ENCODE measurements at regions not wholly inside any gene's neighbourhood (a gene's known extent, or its start where the extent isn't known, plus 50 kb on each side); places are given as distances from the start of the nearest gene placed in this dataset.

DNA sequence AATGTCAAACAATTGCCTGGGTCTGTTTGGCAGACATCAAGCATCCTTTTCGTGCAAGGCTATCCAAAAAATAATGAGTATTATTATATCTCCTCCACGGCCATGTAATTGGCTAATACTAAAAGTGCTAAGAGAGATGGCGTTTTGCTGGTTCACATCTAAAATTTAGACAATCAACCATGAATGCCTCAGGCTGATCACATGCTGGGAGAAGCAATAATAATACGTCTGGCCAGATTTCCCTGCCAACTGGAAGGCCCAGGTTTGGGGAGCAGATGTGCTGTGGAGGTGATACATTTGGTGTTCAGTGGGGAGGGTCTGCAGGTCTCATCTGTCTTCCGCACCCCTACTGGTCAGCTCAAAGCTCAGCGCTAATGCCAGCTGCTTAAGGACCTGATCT lies 60.3 kb upstream of the CREB1 start:
- H3K4me1 Mint-ChIP-seq = peaks cover 29% of the 10 kb centered on the region
- no peak overlapping the region for H3K4me3 Mint-ChIP-seq
- H3K27ac Mint-ChIP-seq = no peak overlapping the region
- H3K27me3 Mint-ChIP-seq (ENCODE audit: low read depth) = no peaks in the 10 kb centered on the region
- TF ChIP-seq, protein P1, sequence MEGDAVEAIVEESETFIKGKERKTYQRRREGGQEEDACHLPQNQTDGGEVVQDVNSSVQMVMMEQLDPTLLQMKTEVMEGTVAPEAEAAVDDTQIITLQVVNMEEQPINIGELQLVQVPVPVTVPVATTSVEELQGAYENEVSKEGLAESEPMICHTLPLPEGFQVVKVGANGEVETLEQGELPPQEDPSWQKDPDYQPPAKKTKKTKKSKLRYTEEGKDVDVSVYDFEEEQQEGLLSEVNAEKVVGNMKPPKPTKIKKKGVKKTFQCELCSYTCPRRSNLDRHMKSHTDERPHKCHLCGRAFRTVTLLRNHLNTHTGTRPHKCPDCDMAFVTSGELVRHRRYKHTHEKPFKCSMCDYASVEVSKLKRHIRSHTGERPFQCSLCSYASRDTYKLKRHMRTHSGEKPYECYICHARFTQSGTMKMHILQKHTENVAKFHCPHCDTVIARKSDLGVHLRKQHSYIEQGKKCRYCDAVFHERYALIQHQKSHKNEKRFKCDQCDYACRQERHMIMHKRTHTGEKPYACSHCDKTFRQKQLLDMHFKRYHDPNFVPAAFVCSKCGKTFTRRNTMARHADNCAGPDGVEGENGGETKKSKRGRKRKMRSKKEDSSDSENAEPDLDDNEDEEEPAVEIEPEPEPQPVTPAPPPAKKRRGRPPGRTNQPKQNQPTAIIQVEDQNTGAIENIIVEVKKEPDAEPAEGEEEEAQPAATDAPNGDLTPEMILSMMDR (IDR thresholded peaks at IDR 0.05; ENCODE audit: unreplicated experiment in 3 of 3) = no peak
- H3K36me3 Mint-ChIP-seq (ENCODE audit: low read depth) = no peaks in the 10 kb centered on the region
- no peaks in the 10 kb centered on the region for H3K9me3 Mint-ChIP-seq

DNA sequence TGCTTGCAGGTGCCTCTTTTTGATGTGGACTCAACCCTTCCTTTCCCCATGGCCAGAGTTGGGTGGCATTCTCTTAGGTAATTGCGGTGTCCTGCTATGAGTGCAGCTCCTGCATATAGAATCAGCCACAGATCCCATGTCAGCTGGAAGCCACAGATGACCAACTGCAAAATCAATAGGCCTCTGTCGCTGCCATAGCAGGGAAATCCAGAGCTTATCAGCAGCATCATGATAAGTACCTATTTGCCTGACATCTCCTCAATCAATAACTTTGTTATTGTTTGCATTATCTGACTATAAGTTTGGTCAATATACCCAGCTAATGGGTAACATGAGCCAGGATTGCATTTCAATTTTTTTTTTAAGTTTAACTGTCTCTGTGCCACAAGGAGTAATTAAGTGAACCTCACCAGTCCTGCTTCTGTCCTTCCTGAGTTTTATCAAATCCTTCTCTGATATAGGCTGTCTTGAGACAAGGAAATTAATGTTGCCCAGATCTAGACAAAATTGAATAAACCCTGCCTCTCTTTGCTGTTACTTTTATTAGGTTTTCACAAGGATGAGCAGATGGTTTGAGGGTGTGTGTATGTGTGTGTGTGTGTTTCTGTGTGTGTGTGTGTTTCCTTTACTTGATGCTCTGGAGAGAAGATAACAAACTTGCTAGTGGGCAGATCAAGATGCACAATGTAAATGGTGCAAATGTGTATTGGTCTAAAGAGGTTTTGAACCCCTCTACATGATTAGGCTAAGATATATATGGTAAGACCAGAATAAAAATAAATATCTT lies 59.6 kb upstream of the CREB1 start:
- Mint-ChIP-seq H3K27ac (peak overlapping the region in 1 of 3 experiments; percentile 11), H3K4me3 (no peak overlapping the region), H3K36me3 (ENCODE audit: low read depth) (no peaks in the 10 kb centered on the region), H3K4me1 (peaks cover 35% of the 10 kb centered on the region), H3K9me3 (no peaks in the 10 kb centered on the region), H3K27me3 (ENCODE audit: low read depth) (no peaks in the 10 kb centered on the region)
- TF ChIP-seq, protein P1 (IDR thresholded peaks at IDR 0.05; ENCODE audit: unreplicated experiment in 3 of 3) = no peak

DNA sequence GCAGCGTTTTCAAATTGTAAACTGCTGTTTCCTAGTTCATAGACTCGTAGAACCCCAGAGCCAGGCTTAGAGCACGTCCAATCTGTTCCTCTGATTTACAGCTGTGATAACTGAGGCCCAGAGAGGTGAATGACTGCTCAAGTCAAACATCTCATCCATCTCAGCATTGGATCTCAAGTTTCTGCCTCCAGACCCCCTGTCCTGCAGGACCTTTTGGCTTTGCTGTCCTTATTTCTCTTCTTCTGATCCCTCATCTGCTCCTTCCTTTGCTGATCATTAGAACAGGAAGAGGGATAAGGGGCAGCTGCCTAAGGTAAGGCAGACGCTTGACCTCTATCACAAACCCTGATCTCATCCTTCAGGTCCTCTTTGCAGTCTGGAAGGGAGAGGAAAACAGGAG lies 58.5 kb upstream of the CREB1 start:
- Mint-ChIP-seq H3K9me3 (no peaks in the 10 kb centered on the region), H3K4me1 (peaks cover 37% of the 10 kb centered on the region), H3K4me3 (no peak overlapping the region), H3K27ac (peak overlapping the region in 1 of 3 experiments; percentile 26), H3K27me3 (ENCODE audit: low read depth) (no peaks in the 10 kb centered on the region), H3K36me3 (ENCODE audit: low read depth) (no peaks in the 10 kb centered on the region)
- TF ChIP-seq, protein P1 (IDR thresholded peaks at IDR 0.05; ENCODE audit: unreplicated experiment in 3 of 3) = no peak

DNA sequence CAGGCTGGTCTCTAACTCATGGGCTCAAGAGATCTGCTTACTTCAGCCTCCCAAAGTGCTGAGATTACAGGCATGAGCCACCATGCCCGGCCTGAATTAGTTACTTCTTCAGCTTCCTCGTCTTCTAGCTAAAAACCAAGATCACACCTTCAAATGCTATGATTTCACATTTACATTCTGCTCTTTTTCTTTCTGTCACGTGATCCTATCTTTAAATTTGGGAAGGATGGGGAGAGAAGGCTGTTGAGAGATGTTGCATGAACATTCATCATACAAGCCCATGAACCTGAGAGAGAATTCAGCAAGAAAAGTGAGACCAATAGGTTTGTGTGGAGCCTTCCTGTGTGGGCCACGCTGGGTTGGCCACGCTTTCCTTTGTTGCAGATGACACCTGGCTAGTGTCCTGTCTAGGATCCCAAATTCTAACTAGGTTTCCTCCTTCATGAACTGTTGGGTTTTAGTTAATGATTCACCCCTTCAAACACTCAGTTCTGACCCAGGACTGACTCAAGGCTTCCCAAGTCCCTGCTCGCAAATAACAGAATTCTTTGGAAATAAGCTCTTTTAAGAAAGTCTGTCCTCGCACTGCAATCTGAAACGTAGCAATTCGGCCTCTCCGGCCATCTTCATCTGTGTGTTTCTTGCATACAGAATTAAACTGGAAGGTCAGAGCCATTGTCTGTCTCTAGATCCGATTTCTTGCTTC lies 57.3 kb upstream of the CREB1 start:
- Mint-ChIP-seq H3K9me3 (no peaks in the 10 kb centered on the region), H3K27me3 (ENCODE audit: low read depth) (no peaks in the 10 kb centered on the region), H3K36me3 (ENCODE audit: low read depth) (no peaks in the 10 kb centered on the region), H3K27ac (peak overlapping the region; percentile 83 to 96 (median 87)), H3K4me1 (peaks cover 32% of the 10 kb centered on the region), H3K4me3 (peak overlapping the region; percentile 19 to 74 (median 63))
- TF ChIP-seq, protein P1 (IDR thresholded peaks at IDR 0.05; ENCODE audit: unreplicated experiment in 3 of 3) = no peak

DNA sequence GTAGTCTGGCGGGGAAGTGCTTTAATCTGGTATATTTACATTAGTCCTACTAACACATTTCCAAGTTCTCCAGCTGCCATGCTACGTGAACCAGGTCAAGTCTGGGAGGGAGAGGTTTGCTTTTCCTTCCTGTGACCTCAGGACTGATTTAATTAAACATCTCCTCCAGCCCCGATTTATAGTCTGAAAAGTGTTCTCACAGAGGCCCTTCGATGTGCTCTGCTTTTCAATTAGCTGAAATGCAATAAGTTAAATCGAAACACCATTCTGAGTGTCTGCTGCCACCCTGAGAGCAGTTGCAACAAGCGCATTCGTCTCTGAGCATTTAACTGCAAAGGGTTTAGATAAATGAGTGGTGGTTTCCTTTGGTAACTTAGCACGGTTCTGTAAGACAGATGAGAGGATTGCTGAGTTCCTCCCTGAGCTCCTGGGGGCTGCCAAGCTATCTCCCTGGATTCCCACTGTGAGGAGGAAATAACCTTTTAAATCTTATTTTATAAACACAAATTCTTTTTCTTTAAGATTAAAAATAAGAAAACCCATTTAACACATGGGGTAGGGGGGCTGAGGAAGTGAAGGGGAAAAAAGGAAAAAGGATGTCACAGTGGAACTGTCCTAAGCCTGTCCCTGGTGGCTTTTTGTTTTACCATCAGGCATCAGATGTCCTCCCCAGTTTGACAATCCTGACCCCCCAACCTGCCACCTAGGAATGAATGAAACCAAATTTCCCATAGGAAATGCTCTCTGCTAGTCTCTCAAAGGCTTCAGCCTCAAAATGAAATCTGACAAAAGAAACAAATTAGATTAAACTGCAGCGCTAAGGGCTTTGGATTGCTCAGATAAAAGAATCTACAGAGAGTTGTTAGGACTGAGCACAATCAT lies 56.5 kb upstream of the CREB1 start:
- H3K27ac Mint-ChIP-seq = peak overlapping the region; percentile 83 to 96 (median 87)
- H3K4me1 Mint-ChIP-seq = peaks cover 32% of the 10 kb centered on the region
- peak overlapping the region; percentile 19 to 74 (median 63) for H3K4me3 Mint-ChIP-seq

More for the DNA sequence above, 56.5 kb upstream of the CREB1 start:
- Mint-ChIP-seq H3K9me3 (no peaks in the 10 kb centered on the region), H3K36me3 (ENCODE audit: low read depth) (no peaks in the 10 kb centered on the region), H3K27me3 (ENCODE audit: low read depth) (no peaks in the 10 kb centered on the region)
- TF ChIP-seq, protein P1 (IDR thresholded peaks at IDR 0.05; ENCODE audit: unreplicated experiment in 3 of 3) = peak; percentile 72 to 81 (median 80)
